Ramos (cell line): ENCODE measurements at regions not wholly inside any gene's neighbourhood (a gene's known extent, or its start where the extent isn't known, plus 50 kb on each side); places are given as distances from the start of the nearest gene placed in this dataset.
"Not testable (repeated sequence)": the region's sequence is repeated elsewhere in the genome, so short reads cannot be mapped to it uniquely, and the experiment has no call there.

ENCODE experiments used
- in situ Hi-C: fragments of 300-500 bp; cut with MboI; formaldehyde crosslinking; loops from one replicate; pipeline ENCODE4 v1.14.3; 2022; ENCODE audit warnings: low sequenced_read_pairs; ENCODE audit not compliant: unreplicated experiment

DNA sequence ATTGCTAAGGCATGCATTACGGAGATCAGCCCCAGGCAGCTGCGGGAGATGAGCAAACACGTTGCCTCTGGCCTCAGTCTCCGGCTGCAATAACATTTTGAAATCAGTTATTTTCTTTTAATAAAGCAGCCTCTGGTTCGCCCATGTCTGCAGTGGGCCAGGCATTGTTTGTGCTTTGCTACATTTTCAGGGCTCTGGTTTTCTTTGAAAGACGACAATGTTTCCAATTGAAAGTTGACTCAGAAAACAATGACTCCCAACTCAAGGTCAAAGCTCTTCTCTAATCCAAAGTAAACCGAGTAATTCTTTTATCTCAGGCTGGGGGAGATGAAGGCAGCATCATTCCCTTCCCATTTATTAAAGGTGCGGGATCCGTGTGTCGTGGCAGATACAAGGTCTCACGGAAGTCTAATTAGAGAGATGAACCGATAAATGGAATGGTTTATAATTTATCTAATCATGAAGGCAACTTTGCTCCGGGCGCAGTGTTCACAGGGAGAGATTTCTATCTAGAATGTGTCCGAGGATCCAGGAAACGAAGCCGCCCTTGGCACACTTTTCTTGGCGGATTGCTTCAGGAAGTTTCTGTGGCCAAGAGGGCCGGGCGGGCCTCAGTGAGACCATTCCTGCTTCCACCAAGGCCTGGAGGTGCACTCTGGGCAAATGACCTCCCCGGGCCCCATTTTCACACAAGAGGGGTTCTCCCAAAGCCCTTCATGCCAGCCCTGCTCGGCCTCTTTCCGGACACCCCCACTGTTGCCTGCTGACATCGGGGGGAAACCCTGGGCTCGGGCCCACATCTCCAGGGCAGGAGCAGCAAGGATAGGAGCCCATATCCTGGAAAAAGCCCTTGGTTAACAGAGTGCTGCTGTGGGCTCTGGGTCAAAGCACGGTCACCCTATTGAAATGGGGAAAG lies 811.4 kb downstream of the BRD1 start:
- in situ Hi-C loops = no loop called here

DNA sequence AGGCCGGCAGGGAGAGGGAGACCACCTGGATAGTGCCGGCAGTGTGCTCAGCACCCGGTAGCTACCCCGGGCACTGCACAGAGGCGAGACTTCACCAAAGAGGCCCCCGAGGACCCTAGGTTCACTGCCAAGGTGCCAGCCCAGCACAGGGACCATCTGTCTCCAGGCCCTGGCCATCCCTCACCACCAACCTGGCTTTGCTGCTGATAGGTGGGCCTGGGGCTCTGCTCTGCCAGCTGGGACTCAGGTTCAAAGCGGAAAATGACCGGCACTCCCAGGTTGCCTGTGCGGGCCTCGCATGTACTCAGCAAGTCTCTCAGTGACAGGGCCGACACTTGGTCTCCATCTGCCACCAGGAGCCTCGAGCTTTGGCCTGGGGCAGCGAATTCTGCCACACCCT lies 812.2 kb downstream of the BRD1 start:
- in situ Hi-C loops = no loop called here

DNA sequence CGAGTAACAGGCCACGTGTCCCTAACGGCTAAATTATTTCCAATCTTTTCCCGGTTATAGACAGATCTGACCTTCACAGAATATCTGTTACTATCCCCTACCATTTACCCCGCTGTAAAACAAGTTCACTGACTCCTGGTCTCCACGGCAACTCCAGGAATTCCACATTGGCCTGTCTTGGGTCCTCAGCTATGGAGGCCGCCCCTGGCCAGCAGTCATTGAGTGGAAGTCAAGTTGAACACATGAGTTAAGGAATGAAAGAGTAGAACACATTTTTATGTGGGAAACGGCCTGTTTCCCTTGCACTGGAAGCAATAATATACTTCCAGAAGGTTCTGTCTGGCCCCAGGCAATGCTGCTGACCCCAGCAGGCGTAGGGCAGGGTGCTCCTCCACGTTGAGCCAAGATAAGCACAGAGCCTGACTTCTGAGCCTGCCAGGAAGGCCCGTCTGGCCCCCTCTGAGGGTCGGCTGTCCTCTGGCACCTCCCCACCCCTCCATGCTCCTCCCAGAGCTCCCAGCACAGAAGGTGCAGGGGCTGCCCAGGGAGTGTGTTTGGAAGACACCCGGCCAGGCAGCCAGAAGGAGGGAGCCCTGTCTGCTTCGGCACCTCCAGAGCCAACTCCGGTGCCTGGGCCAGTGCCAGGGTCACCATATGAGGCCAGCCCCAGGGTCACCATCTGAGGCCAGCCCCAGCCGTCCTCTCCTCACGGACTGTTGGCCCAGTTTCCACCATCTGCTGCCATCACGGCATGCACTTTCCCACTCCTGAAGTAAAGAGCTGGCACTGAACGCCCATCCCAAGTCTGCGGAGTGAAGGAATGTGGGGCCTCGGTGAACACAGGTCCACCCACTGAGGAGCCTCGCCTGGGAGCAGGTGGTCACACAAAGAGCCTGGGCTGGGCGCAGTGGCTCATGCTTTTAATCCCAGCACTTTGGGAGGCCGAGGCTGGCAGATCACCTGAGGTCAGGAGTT lies 813.2 kb downstream of the BRD1 start:
- in situ Hi-C loops = no loop called here

DNA sequence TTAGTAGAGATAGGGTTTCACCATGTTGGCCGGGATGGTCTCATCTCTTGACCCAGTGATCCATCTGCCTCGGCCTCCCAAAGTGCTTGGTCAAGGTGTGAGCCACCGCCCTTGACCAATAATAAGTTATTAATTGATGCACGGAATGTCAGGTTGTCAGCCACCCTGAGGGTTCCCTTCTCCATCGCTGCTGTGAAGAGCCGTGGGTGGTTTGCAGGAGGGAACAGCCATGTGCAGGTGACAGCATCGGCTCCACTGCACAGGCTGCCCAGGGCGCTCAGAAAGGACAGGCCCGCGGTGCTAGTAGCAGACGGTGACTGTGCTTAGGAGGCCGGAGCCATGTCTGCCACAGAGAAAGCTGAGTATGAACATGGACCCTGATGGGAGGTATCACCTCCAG lies 814.0 kb downstream of the BRD1 start:
- in situ Hi-C loops = no loop called here

DNA sequence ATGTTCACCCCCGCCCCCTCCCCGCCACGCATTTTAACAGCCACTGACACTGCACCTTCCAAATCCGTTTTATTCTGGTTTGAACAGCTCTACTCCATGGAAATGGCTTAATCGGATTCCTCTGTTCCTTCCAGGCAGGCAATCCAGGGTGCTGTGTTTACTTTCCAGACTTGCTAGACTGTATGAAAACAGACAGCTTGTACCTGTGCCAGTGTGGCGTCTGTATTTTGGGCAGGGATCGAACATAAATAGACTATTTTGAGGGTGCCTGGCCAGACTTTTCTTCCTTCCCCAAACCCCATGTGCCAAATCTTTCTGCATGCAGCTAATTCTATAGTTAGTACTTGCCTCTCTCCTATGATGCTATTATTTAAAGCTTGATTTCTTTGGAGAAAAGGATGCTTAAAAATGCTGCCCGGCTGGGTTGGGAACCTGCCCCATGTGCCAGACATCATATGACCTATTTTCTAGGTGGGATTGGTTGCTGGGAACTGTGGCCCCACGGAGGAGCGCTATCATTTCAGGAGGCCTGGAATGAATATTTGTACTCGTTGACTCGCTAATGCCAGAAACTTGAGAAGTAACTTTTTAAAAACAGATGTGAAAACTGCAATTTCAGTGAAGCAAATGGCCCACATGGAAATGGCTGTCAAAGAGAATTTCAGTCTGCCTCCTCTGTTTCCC lies 814.8 kb downstream of the BRD1 start:
- in situ Hi-C loops = no loop called here

DNA sequence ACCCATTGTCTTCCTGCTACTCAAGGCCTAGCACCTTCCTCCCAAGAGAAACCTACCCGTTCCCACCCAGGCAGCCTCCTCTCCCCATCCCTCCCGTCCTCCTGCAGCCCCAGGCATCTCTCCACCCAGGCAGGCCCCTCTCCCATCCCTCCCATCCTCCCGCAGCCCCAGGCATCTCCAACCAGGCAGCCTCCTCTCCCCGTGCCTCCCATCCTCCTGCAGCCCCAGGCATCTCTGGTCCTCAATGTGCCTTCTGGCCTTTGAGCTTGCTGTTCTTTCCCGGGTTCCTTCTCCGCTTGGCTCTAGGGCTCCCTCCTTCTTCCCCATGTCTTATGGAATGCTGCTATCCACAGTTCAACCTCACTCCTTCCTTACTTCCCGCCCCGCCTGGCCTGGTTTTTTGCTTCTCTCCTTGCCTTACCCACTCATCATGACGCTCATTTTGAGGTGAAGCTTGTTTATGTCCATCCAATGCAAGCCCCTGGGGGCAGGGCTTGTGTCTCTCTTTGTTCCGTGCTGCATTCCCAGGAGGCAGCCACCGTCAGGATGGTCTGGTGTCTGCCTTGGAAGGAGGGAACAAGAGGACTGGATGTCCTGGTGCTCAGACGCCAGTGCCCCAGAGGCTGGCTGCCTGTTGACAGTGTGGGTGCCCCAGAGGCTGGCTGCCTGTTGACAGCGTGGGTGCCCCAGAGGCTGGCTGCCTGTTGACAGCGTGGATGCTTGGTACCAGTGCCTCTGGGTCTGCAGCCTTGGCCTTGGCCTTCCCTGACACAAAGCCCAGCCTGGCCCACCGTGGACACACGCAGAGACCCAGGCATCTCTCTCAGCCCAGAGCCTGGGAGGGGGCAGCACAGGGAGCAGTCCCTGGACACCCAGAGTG lies 815.7 kb downstream of the BRD1 start:
- in situ Hi-C loops = no loop called here

DNA sequence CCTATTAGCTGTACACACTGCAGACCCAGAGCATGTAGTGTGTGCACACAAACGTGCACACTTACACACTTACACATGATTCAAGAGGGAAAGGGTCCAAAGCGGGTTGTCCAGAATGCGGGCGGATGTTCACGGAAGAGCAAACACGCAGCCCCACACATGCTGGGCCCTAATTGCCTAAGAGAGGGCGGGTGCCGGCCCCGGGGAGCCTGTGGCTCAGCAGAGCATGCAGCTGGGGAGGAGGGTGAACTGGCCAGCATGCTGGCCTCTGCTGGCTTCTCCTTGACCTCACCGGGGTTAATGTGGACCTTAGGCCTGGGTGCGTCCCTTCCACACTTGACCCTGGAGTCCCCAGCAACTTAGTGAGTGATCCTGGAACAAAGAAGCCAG lies 816.3 kb downstream of the BRD1 start:
- in situ Hi-C loops = no loop called here

DNA sequence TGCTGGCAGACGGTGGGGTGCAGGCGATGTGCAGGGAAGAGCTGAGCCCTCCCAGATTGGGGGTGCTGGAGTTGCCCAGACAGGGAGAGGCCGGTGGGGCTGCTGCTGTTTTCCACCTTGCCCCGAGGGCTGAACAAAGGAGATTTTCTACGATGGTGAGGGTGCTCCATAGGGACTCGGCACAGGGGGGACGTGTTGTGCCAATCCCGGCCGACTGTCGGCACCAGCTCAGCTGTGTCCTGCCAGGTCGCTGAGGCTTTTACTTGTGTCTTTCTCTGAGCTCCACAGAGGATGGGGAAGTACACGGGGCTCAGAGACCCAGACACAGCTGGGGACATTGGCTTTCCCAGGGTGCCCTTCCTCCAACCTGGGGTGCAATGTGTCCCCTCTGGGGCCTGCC lies 816.8 kb downstream of the BRD1 start:
- in situ Hi-C loops = no loop called here

DNA sequence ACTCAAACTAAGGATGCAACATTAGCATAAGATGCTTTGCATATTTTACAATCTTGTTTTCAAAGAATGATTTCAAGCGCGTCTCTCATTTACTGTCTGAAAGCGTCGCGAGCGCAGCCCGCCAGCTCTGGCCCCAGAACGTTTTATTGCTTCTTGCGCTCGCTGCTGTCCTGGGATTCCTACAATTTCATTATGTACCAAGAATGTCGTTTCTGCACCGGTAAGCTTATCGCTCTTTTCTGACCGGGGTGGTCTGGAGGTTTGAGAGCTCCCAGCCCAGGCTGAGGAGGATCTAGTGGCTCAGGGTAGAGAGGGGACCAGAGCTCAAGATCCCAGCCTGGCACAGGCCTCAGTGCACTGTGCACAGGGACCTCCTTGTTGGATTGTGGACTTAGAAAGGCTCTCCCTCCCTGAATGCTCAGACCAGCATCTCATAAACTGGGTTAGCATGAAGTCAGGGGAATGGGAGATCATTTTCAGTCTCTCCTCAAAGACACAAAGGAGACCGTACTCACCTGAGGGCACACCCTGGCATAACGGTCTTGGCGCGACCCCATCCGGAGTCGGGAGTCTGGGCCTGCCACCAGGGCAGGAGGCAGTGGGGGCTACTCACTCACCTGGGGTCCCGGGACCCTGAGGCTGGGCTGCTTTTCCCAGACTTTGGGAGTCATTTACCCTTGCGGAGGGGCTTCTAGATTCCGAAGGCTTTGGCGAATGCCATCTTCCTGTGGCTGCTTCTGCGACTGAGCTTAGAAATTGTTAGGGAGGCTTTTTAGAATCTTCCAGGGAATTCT lies 817.4 kb downstream of the BRD1 start:
- in situ Hi-C loops = no loop called here

DNA sequence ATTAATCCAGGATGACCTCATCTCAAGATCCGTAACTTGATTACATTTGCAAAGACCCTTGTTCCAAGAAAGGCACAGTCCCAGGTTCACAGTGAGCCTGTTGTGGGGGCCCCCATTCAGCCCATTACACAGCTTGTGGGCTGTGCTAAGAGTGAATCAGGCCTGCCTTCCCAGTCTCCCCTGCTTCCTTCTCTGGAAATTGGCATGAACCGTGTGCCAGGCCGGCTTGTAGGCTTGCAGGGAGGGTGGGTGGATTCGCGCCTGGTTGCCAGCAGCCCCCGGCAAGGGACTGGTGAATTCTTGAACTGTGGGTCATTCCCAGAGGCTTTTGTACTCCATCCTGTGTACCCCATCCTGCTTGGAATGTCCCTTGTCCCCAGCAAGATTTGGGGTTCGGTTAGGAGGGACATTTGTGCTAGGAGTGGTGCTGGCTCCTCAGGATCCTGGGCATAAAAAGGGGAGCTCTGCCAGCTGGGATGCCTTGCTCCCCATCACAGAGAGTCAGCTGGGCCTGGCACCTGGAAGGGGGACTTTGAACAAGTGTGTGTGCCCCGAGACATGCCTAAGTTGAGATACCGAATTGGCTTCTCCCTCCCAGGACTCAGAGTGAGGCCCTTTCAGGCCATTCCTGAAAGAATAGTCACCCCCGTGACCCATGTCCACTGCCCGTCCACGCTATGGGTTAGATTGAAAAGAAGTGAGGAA lies 818.2 kb downstream of the BRD1 start:
- in situ Hi-C loops = no loop called here

DNA sequence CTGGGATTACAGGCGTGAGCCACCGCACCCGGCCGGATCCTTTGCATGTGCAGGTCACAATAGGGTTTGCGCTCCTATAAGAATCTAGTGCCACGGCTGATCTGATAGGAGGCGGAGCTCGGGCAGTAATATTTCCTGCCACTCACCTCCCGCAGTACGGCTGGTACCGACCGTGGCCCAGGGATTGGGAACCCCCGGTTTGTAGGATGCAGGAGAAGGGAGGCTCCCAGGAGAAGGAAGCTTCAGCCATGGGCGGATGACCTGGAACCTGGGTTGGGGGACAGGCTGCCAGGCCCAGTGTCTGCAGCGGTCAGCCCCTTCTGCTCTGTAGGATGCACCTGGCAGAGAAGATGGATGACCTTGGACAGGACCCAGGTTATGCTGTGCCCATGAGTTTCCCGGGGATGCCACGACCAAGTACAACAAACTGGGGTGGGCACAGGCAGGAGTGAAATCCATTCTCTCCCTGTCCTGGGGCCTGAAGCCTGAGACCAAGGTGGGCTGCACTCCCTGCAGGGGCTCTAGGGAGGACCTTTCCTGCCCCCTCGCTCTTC lies 818.9 kb downstream of the BRD1 start:
- in situ Hi-C loops = no loop called here

DNA sequence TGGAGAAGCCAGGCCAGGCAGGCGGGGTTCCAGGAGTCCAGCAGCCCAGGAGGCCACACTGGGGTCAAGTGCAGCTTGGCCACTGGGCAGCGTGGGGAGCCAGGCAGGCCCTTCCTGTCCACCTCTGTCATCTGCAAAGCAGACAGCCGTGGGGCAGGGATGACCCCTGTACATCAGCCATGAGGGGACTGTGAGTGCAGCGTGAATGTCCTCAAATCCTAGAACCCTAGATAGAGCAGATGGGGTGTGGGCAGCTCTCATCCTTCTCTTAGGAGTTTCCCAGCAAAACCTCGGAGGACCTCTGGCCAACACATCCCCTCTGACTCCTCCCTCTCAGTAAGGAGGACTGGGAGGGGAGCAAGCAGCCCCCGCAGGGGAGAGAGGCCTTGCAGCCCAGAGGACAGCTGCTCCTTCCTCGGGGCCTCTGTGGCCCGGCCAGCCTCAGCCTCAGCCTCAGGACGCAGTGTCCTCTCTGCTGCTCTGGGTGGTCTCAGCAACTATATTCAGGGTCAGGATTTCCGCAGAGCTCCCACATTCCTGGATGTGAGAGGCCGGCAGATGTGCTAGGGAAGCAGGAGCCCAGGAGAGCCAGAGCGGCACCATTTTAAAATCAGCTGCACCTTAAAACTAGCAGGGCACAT lies 820.5 kb downstream of the BRD1 start:
- in situ Hi-C loops = no loop called here

DNA sequence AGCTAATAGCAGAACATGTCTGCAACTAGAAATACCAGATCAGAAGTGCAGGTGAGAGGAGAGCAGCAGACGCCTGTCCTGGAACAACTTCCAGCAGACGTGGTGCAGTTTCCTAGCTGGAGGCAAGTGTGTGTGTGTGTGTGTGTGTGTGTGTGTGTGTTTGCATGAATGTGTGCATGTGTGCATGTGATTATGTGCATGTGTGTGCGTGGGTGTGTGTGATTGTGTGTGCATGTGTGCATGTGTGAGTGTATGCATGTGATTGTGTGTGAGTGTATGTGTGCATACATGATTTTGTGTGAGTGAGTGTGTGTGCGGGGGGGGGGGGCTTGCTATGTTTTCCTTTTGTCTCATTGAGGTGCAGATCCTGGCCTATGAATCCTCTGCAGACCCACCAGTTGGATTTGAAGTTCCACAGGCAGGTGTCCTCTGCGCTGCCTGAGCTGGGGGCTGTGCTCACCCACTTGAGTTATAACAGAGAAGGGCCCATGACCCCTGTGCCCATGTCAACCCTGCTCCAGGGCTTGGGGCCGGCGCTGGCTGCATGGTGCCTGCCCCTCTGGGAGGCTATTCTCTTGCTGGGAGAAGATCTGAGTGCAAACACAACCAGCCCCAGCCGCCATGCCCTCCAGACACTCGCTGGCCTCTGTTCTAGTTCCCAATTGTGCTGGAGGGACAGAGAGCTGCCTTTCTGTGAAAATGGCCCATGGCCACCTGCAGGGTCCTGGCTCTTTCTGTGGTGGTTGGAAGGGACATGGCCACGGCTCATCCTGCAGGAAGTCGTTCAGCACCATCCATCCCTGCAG lies 821.3 kb downstream of the BRD1 start:
- in situ Hi-C loops = no loop called here

DNA sequence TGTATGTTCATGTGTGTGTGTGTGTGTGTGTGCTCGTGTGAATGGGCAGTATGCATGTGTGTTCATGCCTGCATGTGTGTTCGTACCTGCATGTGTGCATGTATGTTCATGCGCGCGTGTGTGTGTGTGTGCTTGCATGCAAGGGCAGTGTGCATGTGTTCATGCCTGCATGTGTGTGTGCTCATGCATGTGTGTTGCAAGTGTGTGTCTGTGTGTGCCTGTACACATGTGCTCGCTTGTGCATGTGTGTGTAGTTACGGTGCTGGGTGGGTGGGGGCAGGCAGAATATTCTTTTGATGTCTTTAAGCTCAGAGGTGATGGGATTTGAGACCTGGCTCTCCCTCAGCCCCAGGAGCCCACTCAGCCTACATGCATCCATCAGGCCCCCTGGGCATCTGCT lies 822.1 kb downstream of the BRD1 start:
- in situ Hi-C loops = no loop called here

DNA sequence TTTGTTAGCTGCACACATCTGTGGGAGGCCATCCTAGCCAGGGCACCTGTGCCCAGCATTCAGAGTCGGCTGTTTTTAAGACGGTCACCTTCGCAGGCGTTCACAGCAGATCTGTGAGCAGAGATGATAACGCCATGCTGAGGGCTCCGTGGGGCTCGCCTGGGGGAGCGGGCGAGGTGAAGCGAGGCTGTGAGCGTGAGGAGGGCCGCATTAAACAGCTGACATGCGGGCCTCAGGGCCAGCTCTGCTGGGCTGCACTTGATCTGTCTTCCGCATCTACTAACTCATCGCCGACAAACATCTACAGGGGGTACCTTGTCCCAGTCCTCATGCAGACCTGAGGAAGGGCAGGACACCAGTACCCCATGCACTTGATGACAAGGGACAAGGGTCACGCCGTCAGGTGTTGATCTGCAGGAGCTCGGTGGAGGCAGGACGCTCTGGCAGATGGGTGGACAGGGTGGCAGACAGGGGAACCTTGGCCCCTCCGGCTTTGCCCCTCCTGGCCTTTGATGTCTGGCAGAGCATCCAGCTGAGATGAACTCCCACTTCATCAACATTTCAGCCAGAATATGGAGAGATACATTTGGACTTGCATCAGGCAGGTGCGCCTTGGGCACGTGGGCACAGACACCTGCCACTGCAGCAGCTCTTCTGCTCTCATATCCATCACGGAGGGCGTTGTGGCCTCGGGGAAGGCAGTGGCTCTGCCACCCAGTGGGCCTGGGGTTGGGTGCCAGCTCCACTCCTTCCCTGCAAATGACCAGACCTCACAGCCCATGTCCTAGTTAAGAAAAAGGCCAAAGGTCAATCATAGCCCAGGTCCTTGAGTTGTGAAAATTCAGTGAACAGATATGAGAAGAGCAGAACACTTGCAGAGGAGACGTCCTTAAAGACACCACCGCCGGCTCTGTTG lies 822.9 kb downstream of the BRD1 start:
- in situ Hi-C loops = no loop called here

DNA sequence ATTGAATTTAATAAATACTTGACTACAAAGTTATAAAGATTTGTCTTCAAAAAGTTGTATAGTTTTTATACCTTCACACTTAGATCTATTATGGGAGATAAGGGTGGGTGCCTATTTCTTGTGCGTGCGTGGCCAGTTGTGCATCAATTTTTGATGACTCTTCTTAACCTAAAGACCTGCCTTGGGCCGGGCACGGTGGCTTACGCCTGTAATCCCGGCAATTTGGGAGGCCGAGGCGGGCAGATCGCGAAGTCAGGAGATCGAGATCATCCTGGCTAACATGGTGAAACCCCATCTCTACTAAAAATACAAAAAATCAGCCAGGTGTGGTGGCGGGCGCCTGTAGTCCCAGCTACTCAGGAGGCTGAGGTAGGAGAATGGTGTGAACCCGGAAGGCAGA lies 830.1 kb downstream of the BRD1 start:
- in situ Hi-C loops = not testable (repeated sequence)
